ENCODE measurements at regions not wholly inside any gene's neighbourhood (a gene's known extent, or its start where the extent isn't known, plus 50 kb on each side); places are given as distances from the start of the nearest gene placed in this dataset.

GRCh38 chr14:65879248-65880009, 466.9 kb downstream of the FUT8 start:
- DNase-seq, result no peak

- no peak for DNase-seq
Observed at GRCh38 chr14:65880507-65880906, 468.0 kb downstream of the FUT8 start.

DNA sequence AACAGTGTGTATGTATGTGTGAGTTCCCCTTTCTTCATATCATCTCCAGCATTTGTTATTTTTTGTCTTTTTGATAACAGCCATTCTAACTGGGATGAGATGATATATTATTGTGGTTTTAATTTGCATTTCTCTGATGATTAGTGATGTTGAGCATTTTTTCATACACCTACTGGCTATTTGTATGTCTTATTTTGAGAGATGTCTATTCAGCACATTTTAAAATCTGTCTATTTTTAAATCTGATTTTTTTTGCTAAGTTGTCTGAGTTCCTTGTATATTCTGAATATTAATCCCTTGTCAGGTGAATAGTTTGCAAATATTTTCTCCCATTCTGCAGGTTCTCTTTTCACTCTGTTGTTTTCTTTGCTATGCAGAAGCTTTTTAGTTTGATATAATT, 469.1 kb downstream of the FUT8 start:
- DNase-seq, result no peak

GRCh38 chr14:65888677-65889076, 476.1 kb downstream of the FUT8 start:
- DNase-seq, result no peak

GRCh38 chr14:65892315-65892714, 479.8 kb downstream of the FUT8 start:
- DNase-seq, result no peak

GRCh38 chr14:65900164-65900563, 487.6 kb downstream of the FUT8 start:
- DNase-seq, result no peak

GRCh38 chr14:65901595-65901994, 489.1 kb downstream of the FUT8 start:
- no peak for DNase-seq

DNA sequence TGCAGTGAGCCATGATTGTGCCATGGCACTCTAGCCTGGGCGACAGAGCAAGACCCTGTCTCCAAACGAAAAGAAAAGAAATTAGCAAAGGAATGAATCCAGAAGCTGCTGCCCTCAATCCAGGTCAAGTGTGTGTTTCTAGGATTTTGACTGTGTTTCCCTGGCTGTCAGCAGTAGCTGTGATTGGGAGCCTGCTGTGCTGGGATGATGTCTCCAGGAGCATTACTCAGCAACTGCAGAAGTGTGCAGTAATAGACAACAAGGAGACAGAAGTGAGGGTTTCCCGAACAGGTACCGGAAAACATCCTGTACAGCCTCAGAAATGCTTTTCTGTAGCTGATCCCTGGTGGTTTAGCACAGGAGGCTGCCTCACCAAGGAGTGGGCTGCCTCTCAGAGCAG, 492.5 kb downstream of the FUT8 start:
- DNase-seq, result no peak

- DNase-seq, result no peak
Observed at GRCh38 chr14:65906344-65906743, 493.8 kb downstream of the FUT8 start.

DNA sequence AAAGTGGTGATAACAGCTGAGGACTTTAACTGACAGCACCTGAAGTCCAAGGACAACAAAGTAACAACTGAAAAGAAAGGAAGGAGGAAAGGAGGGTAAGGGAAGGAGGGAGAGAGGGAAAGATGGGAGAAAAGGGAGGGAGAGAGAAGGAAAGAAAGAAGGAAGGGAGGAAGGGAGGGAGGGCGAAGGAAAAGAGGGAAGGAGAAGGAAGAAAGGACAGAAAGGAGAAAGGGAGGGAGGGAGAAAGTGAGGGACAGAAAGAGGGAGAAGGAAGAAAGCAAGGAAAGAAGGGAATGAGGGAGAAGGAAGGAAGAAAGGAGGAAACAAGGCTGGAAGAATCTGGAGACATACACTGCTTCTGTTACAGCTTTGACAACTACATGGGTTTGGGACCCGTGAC, 494.4 kb downstream of the FUT8 start:
- no peak for DNase-seq

DNA sequence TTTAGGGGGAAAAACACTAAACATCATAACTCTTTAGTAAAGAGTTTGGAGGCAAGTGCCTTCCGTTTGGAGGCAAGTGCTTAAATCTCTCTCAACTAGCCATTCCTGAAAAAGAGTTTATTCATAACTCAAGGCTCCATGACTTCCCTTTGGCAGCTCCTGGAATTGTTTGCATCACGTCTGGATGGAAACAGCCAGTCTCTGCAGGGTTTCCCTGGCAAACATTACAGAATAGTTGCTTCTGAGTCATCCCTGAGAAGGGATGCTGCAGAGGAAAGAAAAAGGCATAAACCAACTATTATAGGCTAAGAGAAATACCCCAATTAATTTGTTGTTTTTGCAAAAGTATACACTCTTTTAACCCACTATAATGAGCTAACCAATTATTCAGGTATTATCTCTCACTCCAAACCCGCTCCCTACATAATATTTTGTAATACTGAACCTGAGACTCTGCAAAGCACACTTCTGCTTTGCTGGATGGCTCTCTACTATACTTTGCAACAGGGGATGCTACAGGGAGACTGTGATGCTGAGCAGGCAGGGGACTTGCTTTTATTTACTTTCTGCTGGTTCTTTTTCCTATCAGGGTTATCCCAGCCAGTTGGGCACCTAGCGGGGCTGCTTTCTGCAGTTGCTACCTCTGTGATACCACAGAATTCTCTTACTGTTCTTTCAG, 497.7 kb downstream of the FUT8 start:
- no peak for DNase-seq

- DNase-seq, result no peak
Observed at GRCh38 chr14:65915125-65915524, 502.6 kb downstream of the FUT8 start.

DNA sequence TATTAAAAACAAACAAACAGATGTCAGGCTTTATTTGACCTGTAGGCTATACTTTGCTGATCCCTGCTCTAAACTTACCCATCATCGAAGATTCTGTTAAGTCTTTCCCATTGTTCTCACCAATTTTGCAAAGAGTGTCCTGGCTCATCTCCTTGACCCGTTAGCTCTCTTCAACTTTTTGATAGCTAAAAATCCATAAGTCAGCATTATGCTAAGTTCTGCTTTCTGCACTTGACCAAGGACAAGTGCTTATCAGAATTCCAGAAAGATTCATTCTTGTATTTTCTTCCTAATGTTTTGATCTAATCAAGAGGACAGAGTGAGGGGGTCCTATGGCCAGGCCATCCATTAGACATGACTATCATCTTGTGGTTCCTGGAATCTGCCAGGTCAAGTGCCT, 503.5 kb downstream of the FUT8 start:
- no peak for DNase-seq

DNA sequence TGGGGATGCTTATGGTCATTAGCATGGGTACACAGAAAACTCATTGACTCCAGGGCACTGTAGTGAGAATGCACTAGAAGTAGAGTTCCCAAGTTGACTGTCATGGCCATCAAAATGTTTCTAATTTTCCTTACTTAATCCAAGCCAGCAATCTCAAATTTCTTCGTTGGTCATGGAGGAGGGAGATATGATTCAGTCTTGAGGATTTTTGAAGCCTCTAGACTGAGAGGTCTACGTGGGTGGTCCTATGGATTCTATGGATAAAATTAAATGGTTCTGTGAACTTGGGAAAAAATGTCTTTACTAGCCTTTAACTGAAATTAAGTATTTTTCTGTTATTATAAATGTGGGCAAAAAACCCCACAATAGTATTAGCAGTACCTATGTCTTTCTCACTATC, 508.5 kb downstream of the FUT8 start:
- no peak for DNase-seq

GRCh38 chr14:65922142-65922541, 509.6 kb downstream of the FUT8 start:
- no peak for DNase-seq

DNA sequence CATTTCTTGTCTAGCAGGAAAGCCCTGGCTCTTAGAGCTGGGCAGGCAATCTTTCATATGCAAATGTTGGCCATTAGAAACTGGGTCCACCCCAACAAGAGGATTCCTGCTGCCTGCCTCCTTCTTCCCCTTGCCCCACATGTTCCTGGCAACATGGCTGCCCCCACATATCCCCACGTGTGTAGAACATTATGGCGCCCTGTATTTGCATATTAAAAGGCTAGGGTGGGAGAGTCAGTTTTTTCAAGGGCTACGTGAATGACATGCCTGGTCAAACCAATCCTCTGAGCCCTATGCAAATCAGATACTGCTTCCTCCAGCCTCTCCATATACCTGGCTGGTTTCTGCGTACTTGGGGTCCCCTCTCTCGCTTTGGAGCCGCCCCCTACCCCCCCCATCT, 514.0 kb downstream of the FUT8 start:
- no peak for DNase-seq

GRCh38 chr14:65926935-65927700, 514.6 kb downstream of the FUT8 start:
- DNase-seq, result no peak

GRCh38 chr14:65927931-65928356, 515.4 kb downstream of the FUT8 start:
- peak; percentile 28 for DNase-seq

- DNase-seq, result no peak
Observed at GRCh38 chr14:65928995-65929394, 516.5 kb downstream of the FUT8 start.

GRCh38 chr14:65933400-65934069, 521.0 kb downstream of the FUT8 start:
- no peak for DNase-seq

GRCh38 chr14:65934070-65934435, 521.5 kb downstream of the FUT8 start:
- no peak for DNase-seq

- no peak for DNase-seq
Observed at GRCh38 chr14:65936342-65936975, 523.9 kb downstream of the FUT8 start.

Measured in activated gamma-delta T cell (primary cell).